ENCODE measurements at regions not wholly inside any gene's neighbourhood (a gene's known extent, or its start where the extent isn't known, plus 50 kb on each side); places are given as distances from the start of the nearest gene placed in this dataset.

GRCh38 chr20:4548552-4548951 lies 137.7 kb upstream of the PRNP start:
- no peaks in the 10 kb centered on the region for H3K9me3 Mint-ChIP-seq (ENCODE audit: unreplicated experiment)
- H3K4me1 Mint-ChIP-seq (ENCODE audit: unreplicated experiment) = peaks cover 8% of the 10 kb centered on the region
- no peaks in the 10 kb centered on the region for H3K27me3 Mint-ChIP-seq (ENCODE audit: unreplicated experiment)
- no peak overlapping the region for H3K4me3 Mint-ChIP-seq (ENCODE audit: unreplicated experiment)
- no peak for DNase-seq (ENCODE audit: extremely low spot score, unreplicated experiment)
- TF ChIP-seq CTCF (IDR thresholded peaks at IDR 0.05) = no peak
- no peaks in the 10 kb centered on the region for H3K36me3 Mint-ChIP-seq (ENCODE audit: unreplicated experiment)
- H3K27ac Mint-ChIP-seq (ENCODE audit: unreplicated experiment) = no peak overlapping the region

GRCh38 chr20:4546786-4547185 lies 139.5 kb upstream of the PRNP start:
- TF ChIP-seq CTCF (IDR thresholded peaks at IDR 0.05) = no peak
- H3K9me3 Mint-ChIP-seq (ENCODE audit: unreplicated experiment) = no peaks in the 10 kb centered on the region
- H3K36me3 Mint-ChIP-seq (ENCODE audit: unreplicated experiment) = no peaks in the 10 kb centered on the region
- no peak overlapping the region for H3K27ac Mint-ChIP-seq (ENCODE audit: unreplicated experiment)
- no peak for DNase-seq (ENCODE audit: extremely low spot score, unreplicated experiment)
- no peaks in the 10 kb centered on the region for H3K27me3 Mint-ChIP-seq (ENCODE audit: unreplicated experiment)
- no peak overlapping the region for H3K4me3 Mint-ChIP-seq (ENCODE audit: unreplicated experiment)
- H3K4me1 Mint-ChIP-seq (ENCODE audit: unreplicated experiment) = peaks cover 8% of the 10 kb centered on the region

- DNase-seq (ENCODE audit: extremely low spot score, unreplicated experiment) = no peak
- Mint-ChIP-seq H3K4me1 (ENCODE audit: unreplicated experiment) (peaks cover 8% of the 10 kb centered on the region), H3K36me3 (ENCODE audit: unreplicated experiment) (no peaks in the 10 kb centered on the region), H3K27me3 (ENCODE audit: unreplicated experiment) (no peaks in the 10 kb centered on the region), H3K4me3 (ENCODE audit: unreplicated experiment) (no peak overlapping the region), H3K27ac (ENCODE audit: unreplicated experiment) (no peak overlapping the region), H3K9me3 (ENCODE audit: unreplicated experiment) (no peaks in the 10 kb centered on the region)
- no peak for TF ChIP-seq CTCF (IDR thresholded peaks at IDR 0.05)
These were observed 139.9 kb upstream of the PRNP start for GRCh38 chr20:4546342-4546741.

GRCh38 chr20:4545526-4545925 lies 140.7 kb upstream of the PRNP start:
- DNase-seq (ENCODE audit: extremely low spot score, unreplicated experiment) = no peak
- Mint-ChIP-seq H3K27me3 (ENCODE audit: unreplicated experiment) (no peaks in the 10 kb centered on the region), H3K9me3 (ENCODE audit: unreplicated experiment) (no peaks in the 10 kb centered on the region), H3K36me3 (ENCODE audit: unreplicated experiment) (no peaks in the 10 kb centered on the region), H3K27ac (ENCODE audit: unreplicated experiment) (no peak overlapping the region), H3K4me3 (ENCODE audit: unreplicated experiment) (no peak overlapping the region), H3K4me1 (ENCODE audit: unreplicated experiment) (peaks cover 8% of the 10 kb centered on the region)
- no peak for TF ChIP-seq CTCF (IDR thresholded peaks at IDR 0.05)

- Mint-ChIP-seq H3K27ac (ENCODE audit: unreplicated experiment) (no peak overlapping the region), H3K27me3 (ENCODE audit: unreplicated experiment) (no peaks in the 10 kb centered on the region), H3K36me3 (ENCODE audit: unreplicated experiment) (no peaks in the 10 kb centered on the region), H3K9me3 (ENCODE audit: unreplicated experiment) (no peaks in the 10 kb centered on the region), H3K4me1 (ENCODE audit: unreplicated experiment) (peaks cover 8% of the 10 kb centered on the region), H3K4me3 (ENCODE audit: unreplicated experiment) (no peak overlapping the region)
- no peak for TF ChIP-seq CTCF (IDR thresholded peaks at IDR 0.05)
- DNase-seq (ENCODE audit: extremely low spot score, unreplicated experiment) = no peak
These were observed 141.5 kb upstream of the PRNP start for GRCh38 chr20:4544765-4545164.

Data from osteocyte (in vitro differentiated cells).